ENCODE measurements at regions not wholly inside any gene's neighbourhood (a gene's known extent, or its start where the extent isn't known, plus 50 kb on each side); places are given as distances from the start of the nearest gene placed in this dataset.

DNA sequence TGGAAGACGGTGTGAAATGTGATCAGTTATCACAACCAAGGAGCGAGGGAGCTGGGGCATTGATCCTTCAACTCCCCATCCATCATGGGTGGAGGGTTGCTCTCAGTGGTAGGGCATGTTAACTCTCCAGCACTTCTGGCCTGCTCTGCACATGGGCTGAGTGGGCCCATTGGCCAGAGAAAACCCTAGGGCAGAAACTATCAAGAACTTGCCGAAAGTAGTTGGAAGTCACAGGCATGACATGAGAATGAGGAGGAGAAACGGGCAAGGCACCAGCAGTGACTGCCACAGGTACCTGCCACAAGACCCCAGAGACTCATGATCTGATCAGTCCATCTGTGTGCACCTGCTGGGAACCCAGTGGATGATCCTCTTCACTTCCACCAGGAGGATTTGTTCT lies 50.9 kb upstream of the CXCL14 start:
- DNase-seq (ENCODE audit: low read depth), result no peak

DNA sequence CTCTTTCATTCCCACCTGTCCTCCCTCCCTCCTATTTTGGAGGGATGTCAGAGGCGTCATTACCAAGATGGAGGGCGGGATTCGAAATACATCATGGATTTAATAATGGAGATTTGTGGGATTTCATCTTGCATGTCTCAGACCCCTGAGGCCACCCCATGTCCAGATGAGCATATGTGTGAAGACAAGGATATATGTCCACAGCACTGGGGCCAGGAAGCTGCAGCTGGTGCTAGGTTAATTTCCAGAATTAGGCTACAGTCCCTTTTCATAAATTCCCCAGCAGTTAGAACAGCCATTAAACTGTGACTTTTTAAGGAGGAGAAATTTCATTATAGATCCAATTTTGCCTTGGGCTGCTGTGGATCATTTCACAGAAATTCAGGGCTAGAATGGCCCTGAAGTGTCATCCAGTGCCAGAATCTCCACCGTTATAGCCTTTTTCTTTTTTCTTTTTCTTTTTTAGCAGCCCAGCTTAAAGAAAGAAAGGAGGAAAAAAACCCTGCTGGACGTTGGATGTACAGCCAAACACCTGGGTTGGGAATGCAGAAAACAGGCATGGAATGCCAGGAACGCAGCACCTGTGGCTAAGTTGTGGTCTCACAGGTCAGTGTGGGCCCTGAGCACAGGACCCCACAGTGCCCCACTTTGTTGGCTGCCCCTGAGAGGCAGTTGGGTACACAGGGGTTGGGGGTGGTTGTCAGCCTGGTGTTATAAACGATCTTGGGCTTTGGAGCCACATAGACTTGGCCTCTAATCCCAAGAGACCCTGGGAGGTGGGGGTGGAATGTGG lies 50.2 kb upstream of the CXCL14 start:
- DNase-seq (ENCODE audit: low read depth), result peak; percentile 32

Data from forelimb muscle (tissue), 1 donor.